ENCODE measurements at regions not wholly inside any gene's neighbourhood (a gene's known extent, or its start where the extent isn't known, plus 50 kb on each side); places are given as distances from the start of the nearest gene placed in this dataset.

- Histone ChIP-seq H3K9me3 (no peaks in the 10 kb centered on the region), H3K27ac (no peak overlapping the region), H3K36me3 (no peaks in the 10 kb centered on the region), H3K27me3 (no peaks in the 10 kb centered on the region), H3K4me1 (no peaks in the 10 kb centered on the region), H3K4me3 (no peak overlapping the region)
- intact Hi-C loops (cut with DNase I) = no loop called here
- DNase-seq (ENCODE audit: low spot score in 2 of 2) = no peak
- TF ChIP-seq CTCF (IDR thresholded peaks at IDR 0.05) = no peak
These were observed 355.8 kb upstream of the PTBP2 start for GRCh38 chr1:96365596-96366390.

- H3K36me3 ChIP-seq = no peaks in the 10 kb centered on the region
- no peak for TF ChIP-seq CTCF (IDR thresholded peaks at IDR 0.05)
- no peaks in the 10 kb centered on the region for H3K4me1 ChIP-seq
- no peaks in the 10 kb centered on the region for H3K9me3 ChIP-seq
- H3K27ac ChIP-seq = no peak overlapping the region
- no peak overlapping the region for H3K4me3 ChIP-seq
- intact Hi-C loops (cut with DNase I) = no loop called here
- H3K27me3 ChIP-seq = no peaks in the 10 kb centered on the region
- DNase-seq (ENCODE audit: low spot score in 2 of 2) = no peak
These were observed 355.1 kb upstream of the PTBP2 start for GRCh38 chr1:96366516-96366915.

- H3K36me3 ChIP-seq = no peaks in the 10 kb centered on the region
These were observed 353.8 kb upstream of the PTBP2 start for GRCh38 chr1:96367791-96368190.

GRCh38 chr1:96370757-96371156, 350.8 kb upstream of the PTBP2 start:
- intact Hi-C loops (cut with DNase I) = no loop called here
- no peak overlapping the region for H3K27ac ChIP-seq
- H3K4me3 ChIP-seq = no peak overlapping the region
- no peak for DNase-seq (ENCODE audit: low spot score in 2 of 2)
- no peaks in the 10 kb centered on the region for H3K4me1 ChIP-seq
- no peak for TF ChIP-seq CTCF (IDR thresholded peaks at IDR 0.05)
- H3K36me3 ChIP-seq = no peaks in the 10 kb centered on the region
- no peaks in the 10 kb centered on the region for H3K27me3 ChIP-seq
- no peaks in the 10 kb centered on the region for H3K9me3 ChIP-seq

More at GRCh38 chr1:96367791-96368190, 353.8 kb upstream of the PTBP2 start:
- Histone ChIP-seq H3K9me3 (no peaks in the 10 kb centered on the region), H3K4me1 (no peaks in the 10 kb centered on the region), H3K27ac (no peak overlapping the region), H3K27me3 (no peaks in the 10 kb centered on the region), H3K4me3 (no peak overlapping the region)
- no peak for TF ChIP-seq CTCF (IDR thresholded peaks at IDR 0.05)
- intact Hi-C loops (cut with DNase I) = no loop called here
- DNase-seq (ENCODE audit: low spot score in 2 of 2) = no peak

GRCh38 chr1:96372881-96373280, 348.7 kb upstream of the PTBP2 start:
- no peaks in the 10 kb centered on the region for H3K27me3 ChIP-seq
- no peak overlapping the region for H3K4me3 ChIP-seq
- TF ChIP-seq CTCF (IDR thresholded peaks at IDR 0.05) = no peak
- no peaks in the 10 kb centered on the region for H3K36me3 ChIP-seq
- no peak overlapping the region for H3K27ac ChIP-seq
- intact Hi-C loops (cut with DNase I) = no loop called here
- no peak for DNase-seq (ENCODE audit: low spot score in 2 of 2)
- H3K4me1 ChIP-seq = no peaks in the 10 kb centered on the region
- H3K9me3 ChIP-seq = no peaks in the 10 kb centered on the region
